Activated CD4-positive, alpha-beta T cell treated with anti-CD3 and anti-CD28 coated beads, Interleukin-2, amount 50 U/mL, for 1 hour (primary cell): ENCODE measurements at regions not wholly inside any gene's neighbourhood (a gene's known extent, or its start where the extent isn't known, plus 50 kb on each side); places are given as distances from the start of the nearest gene placed in this dataset.
"Not testable (repeated sequence)": the region's sequence is repeated elsewhere in the genome, so short reads cannot be mapped to it uniquely, and the experiment has no call there.

Experiments used
- DNase-seq: peaks from one replicate; pipeline ENCODE4 v3.0.0-alpha.2; 2020

DNA sequence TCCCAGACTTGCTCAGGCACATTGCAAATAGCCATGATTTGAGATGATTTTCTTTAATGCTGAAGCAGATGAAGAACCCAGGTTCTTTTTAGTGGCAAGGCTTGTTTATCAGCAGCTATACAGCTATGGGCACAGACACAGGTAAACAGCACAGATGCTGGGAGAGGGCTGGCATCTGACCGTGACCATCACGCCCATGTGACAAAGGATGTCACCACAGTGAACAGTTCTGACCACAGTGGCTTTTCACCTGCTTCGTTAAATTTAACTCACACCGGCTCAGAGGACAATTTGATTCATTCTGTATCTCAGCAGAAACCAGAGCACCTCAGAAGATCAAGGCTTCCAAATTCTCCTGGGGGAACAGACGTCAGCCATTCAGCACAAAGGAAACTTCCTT, 142.6 kb downstream of the CDH26 start:
- no peak for DNase-seq

- no peak for DNase-seq
Observed at GRCh38 chr20:60101201-60101890, 143.1 kb downstream of the CDH26 start.

DNA sequence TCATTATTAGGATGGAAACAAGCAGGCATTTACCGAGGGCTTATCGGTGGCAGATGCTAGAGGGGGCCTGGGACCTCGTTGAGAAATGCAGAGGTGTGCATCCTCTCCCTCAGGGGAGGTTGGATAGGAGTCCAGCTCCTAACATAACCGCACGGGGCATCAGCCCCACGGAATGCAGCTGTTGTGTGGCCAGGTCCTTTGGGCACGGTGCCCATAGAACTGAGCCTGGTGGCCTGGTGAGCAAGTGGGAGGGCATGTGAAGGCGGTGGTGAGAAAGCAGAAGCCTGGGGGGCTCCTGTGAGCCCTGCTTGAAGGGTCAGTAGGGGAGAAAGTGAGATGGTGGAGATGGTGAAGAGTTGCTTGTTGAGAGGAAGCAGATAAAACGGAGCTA, 143.7 kb downstream of the CDH26 start:
- DNase-seq: no peak

GRCh38 chr20:60102665-60103210, 144.5 kb downstream of the CDH26 start:
- no peak for DNase-seq

DNA sequence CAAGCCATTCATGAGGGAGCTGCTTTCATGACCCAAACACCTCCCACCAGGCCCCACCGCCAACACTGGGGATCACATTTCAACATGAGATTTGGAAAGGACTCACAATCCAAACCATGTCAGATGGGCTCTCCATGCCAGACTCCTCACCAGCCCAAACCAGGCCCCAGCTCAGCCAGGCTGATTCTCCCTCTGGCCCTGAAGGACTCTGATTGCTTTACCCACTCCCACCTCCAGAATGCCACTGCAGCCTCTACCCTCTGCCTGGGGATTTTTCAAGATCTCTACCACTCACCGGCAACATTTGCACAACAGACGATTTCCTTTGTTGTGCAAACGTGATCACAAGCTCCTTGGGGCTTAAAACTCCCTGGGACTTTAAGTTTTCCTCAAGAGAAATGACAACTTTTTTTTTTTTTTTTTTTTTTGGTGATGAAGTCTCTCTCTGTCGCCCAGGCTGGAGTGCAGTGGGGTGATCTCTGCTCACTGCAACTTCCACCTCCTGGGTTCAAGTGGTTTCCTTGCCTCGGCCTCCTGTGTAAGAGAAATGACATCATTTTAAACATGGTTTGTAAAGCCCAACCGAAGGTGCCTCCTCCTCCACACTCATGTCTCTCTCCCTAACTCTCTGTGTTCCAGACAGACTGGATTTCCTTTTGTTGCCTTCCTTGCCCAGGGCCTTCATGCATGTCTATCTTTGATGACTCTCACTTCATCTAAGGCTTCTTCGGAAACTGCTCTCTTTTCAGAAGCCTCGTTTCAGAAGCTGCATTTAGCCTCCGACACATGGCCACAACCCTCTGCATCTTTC, 147.0 kb downstream of the CDH26 start:
- no peak for DNase-seq

DNA sequence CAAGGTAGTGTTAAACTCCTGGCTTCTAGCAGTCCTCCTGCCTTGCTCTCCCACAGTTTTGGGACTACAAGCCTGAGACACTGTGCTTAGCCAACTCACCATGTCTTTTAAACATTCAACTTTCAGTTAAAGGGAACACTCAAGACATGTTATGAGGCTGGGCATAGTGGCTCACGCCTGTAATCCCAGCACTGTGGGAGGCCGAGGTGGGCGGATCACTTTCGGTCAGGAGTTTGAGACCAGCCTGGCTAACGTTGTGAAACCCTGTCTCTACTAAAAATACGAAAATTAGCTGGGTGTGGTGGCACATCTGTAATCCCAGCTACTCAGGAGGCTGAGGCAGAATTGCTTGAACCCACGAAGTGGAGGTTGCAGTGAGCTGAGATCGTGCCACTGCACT, 148.0 kb downstream of the CDH26 start:
- not testable (repeated sequence) for DNase-seq

- DNase-seq: no peak
Observed at GRCh38 chr20:60107621-60108390, 149.6 kb downstream of the CDH26 start.

GRCh38 chr20:60108397-60108796, 150.2 kb downstream of the CDH26 start:
- no peak for DNase-seq

- no peak for DNase-seq
Observed at GRCh38 chr20:60113024-60113724, 155.0 kb downstream of the CDH26 start.

GRCh38 chr20:60113771-60114170, 155.5 kb downstream of the CDH26 start:
- DNase-seq: no peak

GRCh38 chr20:60115451-60115850, 157.2 kb downstream of the CDH26 start:
- no peak for DNase-seq

DNA sequence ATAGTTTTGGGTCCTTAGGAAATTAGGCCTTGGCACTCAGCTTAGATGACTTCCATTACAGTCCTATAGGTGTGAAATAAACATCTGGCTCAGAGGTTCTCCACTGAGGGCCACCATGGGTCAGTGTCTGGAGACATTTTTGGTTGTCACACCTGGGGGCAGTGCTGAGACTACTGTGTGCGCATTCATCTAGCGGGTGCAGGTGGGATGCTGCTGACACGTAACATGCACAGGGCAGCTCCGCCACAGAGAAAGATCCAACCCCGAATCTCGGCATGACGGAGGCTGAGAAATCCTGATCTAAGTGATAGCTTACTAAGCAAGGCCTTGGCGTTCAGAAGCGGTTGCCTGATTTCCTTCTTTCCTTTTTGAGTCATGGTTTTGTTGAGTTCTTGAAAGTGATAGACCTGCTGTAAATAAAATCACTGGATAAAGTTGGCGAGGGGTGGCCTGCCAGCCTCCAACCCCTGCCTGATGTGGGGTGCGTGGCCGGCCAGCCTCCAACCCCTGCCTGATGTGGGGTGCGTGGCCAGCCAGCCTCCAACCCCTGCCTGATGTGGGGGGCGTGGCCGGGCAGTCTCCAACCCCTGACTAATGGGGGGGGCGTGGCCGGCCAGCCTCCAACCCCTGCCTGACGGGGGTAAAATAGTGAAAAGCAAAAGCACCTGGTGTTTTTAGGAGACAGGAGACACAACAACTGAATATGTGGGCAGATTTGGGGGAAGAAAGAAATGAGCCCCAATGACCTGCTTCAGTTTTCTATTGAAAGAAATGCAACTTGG, 158.1 kb downstream of the CDH26 start:
- no peak for DNase-seq

- DNase-seq: no peak
Observed at GRCh38 chr20:60117065-60117464, 158.8 kb downstream of the CDH26 start.

- DNase-seq: no peak
Observed at GRCh38 chr20:60121903-60122302, 163.7 kb downstream of the CDH26 start.

- no peak for DNase-seq
Observed at GRCh38 chr20:60122671-60123070, 164.4 kb downstream of the CDH26 start.

- no peak for DNase-seq
Observed at GRCh38 chr20:60123096-60123495, 164.9 kb downstream of the CDH26 start.

GRCh38 chr20:60123652-60124051, 165.4 kb downstream of the CDH26 start:
- no peak for DNase-seq

DNA sequence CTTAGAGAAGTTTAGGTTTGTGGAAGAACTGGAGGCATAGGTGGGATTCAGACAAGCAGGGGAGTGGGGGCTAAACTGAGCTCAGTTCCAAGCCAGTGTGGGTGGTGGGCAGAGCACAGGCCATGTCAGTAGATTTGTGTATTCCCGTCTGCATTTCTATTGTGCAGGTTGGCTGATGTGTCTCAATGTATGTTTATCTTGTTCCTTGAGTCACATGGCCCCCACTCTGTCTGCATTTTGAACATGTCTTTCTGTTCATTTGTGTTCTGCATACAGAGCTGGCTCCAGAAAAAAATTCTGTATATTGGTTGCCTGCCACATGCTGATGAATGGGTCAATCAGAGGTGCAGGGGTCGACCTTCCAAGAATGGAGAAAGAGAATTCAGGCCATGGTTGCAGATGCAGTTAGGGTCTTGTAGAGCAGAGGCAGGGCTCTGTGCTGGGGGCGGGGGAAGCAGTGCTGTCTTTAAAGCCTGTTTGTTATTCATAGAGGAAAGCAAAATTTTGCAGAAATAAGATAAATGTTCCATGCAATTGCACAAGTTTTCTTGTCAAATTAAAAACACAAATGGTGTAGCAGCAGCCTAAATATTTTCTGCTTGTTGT, 166.7 kb downstream of the CDH26 start:
- DNase-seq: no peak

- no peak for DNase-seq
Observed at GRCh38 chr20:60125513-60125912, 167.3 kb downstream of the CDH26 start.

GRCh38 chr20:60126975-60127374, 168.8 kb downstream of the CDH26 start:
- no peak for DNase-seq

DNA sequence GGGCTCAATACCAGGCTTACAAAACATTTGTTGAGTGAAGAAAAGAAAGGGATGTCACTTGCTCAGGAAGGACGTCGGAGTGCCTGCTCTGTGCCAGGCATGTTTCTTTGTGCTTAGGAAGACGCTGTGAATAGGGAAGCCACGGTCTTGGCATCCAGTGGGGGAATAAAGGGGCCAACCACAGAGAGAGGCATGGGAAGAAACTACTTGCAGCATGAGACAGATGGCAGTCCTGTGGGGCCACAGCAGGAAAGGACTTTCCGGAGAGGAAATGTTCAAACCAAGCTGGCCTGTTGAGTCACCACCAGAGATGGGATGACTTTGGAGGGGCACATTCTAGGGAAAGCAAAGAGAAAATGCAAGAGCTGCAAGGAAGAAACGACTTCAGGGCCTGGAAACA, 173.2 kb downstream of the CDH26 start:
- no peak for DNase-seq
